SJSA1 (cell line): ENCODE measurements at regions not wholly inside any gene's neighbourhood (a gene's known extent, or its start where the extent isn't known, plus 50 kb on each side); places are given as distances from the start of the nearest gene placed in this dataset.

Experiments used
- DNase-seq, 2 experiments: peaks; one replicate each; pipeline ENCODE4 v3.0.0-alpha.2; 2015 to 2020; ENCODE audit warnings: low spot score in 2 of 2, low read depth in 1 of 2
- H3K27ac ChIP-seq: fragments of 250-450 bp; sonication (Bioruptor Pico); 2 replicates; pipeline ENCODE4 v1.5.1; 2020; ENCODE audit warnings: mild to moderate bottlenecking, moderate library complexity
- H3K27me3 ChIP-seq: fragments of 250-450 bp; sonication (Bioruptor Pico); replicated peaks from 2 replicates; pipeline ENCODE4 v1.5.1; 2020; ENCODE audit warnings: mild to moderate bottlenecking, moderate library complexity
- H3K36me3 ChIP-seq: fragments of 250-450 bp; sonication (Bioruptor Pico); 2 replicates; pipeline ENCODE4 v1.5.1; 2020; ENCODE audit warnings: mild to moderate bottlenecking
- H3K4me1 ChIP-seq: fragments of 250-450 bp; sonication (Bioruptor Pico); replicated peaks from 2 replicates; pipeline ENCODE4 v1.6.1; 2021; ENCODE audit warnings: mild to moderate bottlenecking
- H3K4me3 ChIP-seq: fragments of 250-450 bp; sonication (Bioruptor Pico); 2 replicates; pipeline ENCODE4 v1.5.1; 2020; ENCODE audit warnings: mild to moderate bottlenecking
- H3K9me3 ChIP-seq: fragments of 250-450 bp; sonication (Bioruptor Pico); replicated peaks from 2 replicates; pipeline ENCODE4 v1.5.1; 2020; ENCODE audit warnings: mild to moderate bottlenecking

GRCh38 chr12:46535376-46535775 is 162.8 kb upstream of the SLC38A2 start:
- Histone ChIP-seq H3K27me3 (no peaks in the 10 kb centered on the region), H3K27ac (no peak overlapping the region), H3K4me3 (no peak overlapping the region), H3K36me3 (no peaks in the 10 kb centered on the region), H3K9me3 (no peaks in the 10 kb centered on the region), H3K4me1 (no peaks in the 10 kb centered on the region)
- DNase-seq: no peak

GRCh38 chr12:46534327-46534840 is 161.8 kb upstream of the SLC38A2 start:
- no peaks in the 10 kb centered on the region for H3K36me3 ChIP-seq
- no peak overlapping the region for H3K27ac ChIP-seq
- H3K27me3 ChIP-seq: no peaks in the 10 kb centered on the region
- no peak for DNase-seq
- no peaks in the 10 kb centered on the region for H3K4me1 ChIP-seq
- H3K4me3 ChIP-seq: no peak overlapping the region
- no peaks in the 10 kb centered on the region for H3K9me3 ChIP-seq

GRCh38 chr12:46533723-46534122 is 161.2 kb upstream of the SLC38A2 start:
- Histone ChIP-seq H3K9me3 (no peaks in the 10 kb centered on the region), H3K27me3 (no peaks in the 10 kb centered on the region)

GRCh38 chr12:46531804-46532203 is 159.2 kb upstream of the SLC38A2 start:
- Histone ChIP-seq H3K36me3 (no peaks in the 10 kb centered on the region), H3K4me3 (no peak overlapping the region), H3K9me3 (no peaks in the 10 kb centered on the region), H3K4me1 (no peaks in the 10 kb centered on the region), H3K27me3 (no peaks in the 10 kb centered on the region), H3K27ac (no peak overlapping the region)
- no peak for DNase-seq

More at GRCh38 chr12:46533723-46534122, 161.2 kb upstream of the SLC38A2 start:
- Histone ChIP-seq H3K4me1 (no peaks in the 10 kb centered on the region), H3K27ac (no peak overlapping the region), H3K4me3 (no peak overlapping the region), H3K36me3 (no peaks in the 10 kb centered on the region)
- no peak for DNase-seq

GRCh38 chr12:46531059-46531785 is 158.6 kb upstream of the SLC38A2 start:
- H3K36me3 ChIP-seq: no peaks in the 10 kb centered on the region
- H3K9me3 ChIP-seq: no peaks in the 10 kb centered on the region
- no peaks in the 10 kb centered on the region for H3K27me3 ChIP-seq
- H3K4me1 ChIP-seq: no peaks in the 10 kb centered on the region
- H3K27ac ChIP-seq: no peak overlapping the region
- no peak for DNase-seq
- no peak overlapping the region for H3K4me3 ChIP-seq

DNA sequence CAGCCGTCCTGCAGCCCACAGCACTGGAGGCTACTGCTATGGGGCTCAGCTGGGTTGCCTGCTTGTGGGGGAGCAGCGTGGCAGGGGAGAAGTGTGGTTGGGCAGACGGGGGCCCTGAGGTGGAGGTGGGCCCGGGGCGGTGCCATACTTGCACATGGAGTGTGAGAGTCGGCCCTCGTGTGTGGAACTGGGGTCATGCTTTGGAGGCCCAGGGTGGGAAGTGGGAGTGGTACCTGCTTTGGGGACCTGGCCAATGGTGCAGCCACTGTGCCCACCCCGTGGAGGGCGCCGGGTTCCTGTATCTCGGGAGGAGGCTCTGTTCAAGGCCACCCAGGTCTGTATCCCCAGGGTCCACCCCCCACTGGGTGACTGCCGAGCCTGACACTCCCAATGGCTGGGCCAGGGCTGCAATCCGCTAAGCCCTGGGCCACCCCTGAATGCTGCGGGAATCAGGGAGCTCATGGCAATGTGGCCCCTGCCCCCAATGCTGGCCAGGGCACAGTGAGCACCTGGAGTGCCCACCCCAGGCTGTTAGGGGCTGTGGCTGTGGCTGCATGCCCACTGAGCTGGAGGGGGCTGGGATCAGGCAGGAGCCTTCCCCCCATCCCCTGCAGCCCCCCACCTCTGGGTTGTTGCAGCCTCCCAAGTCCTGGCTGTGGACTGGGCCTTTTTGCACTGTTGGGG is 157.9 kb upstream of the SLC38A2 start:
- Histone ChIP-seq H3K36me3 (no peaks in the 10 kb centered on the region), H3K27me3 (no peaks in the 10 kb centered on the region), H3K4me1 (no peaks in the 10 kb centered on the region; the same call in 1 of the 2 replicates), H3K27ac (no peak overlapping the region), H3K4me3 (no peak overlapping the region), H3K9me3 (no peaks in the 10 kb centered on the region)
- no peak for DNase-seq

DNA sequence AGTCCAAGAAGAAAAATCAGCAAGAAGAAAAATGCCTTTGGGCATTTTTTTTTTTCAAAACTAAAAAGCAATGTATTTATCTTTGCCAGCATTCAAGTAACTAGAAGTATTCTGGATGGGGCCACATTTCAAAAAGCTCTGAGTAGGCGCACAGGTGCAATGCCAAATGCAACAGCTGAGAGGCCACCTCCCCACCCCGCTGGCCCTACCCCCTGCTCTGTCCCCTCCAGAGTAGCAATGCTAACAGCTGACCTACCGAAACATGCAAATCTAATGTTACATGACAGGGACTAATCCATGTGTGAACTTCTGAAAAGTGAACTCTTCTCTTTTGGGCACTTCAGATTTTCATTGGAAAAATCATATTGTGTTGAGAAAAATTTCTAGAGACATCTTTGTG is 153.7 kb upstream of the SLC38A2 start:
- DNase-seq: no peak
- H3K36me3 ChIP-seq: no peaks in the 10 kb centered on the region
- no peaks in the 10 kb centered on the region for H3K27me3 ChIP-seq
- peaks cover 36% of the 10 kb centered on the region for H3K4me1 ChIP-seq
- no peak overlapping the region for H3K4me3 ChIP-seq
- no peaks in the 10 kb centered on the region for H3K9me3 ChIP-seq
- H3K27ac ChIP-seq: no peak overlapping the region

GRCh38 chr12:46524778-46525177 is 152.2 kb upstream of the SLC38A2 start:
- H3K4me1 ChIP-seq: peaks cover 36% of the 10 kb centered on the region
- H3K27me3 ChIP-seq: no peaks in the 10 kb centered on the region
- no peak overlapping the region for H3K4me3 ChIP-seq
- DNase-seq: peak; percentile 35 to 55
- no peaks in the 10 kb centered on the region for H3K9me3 ChIP-seq
- no peaks in the 10 kb centered on the region for H3K36me3 ChIP-seq
- H3K27ac ChIP-seq: peak overlapping the region; percentile 81

DNA sequence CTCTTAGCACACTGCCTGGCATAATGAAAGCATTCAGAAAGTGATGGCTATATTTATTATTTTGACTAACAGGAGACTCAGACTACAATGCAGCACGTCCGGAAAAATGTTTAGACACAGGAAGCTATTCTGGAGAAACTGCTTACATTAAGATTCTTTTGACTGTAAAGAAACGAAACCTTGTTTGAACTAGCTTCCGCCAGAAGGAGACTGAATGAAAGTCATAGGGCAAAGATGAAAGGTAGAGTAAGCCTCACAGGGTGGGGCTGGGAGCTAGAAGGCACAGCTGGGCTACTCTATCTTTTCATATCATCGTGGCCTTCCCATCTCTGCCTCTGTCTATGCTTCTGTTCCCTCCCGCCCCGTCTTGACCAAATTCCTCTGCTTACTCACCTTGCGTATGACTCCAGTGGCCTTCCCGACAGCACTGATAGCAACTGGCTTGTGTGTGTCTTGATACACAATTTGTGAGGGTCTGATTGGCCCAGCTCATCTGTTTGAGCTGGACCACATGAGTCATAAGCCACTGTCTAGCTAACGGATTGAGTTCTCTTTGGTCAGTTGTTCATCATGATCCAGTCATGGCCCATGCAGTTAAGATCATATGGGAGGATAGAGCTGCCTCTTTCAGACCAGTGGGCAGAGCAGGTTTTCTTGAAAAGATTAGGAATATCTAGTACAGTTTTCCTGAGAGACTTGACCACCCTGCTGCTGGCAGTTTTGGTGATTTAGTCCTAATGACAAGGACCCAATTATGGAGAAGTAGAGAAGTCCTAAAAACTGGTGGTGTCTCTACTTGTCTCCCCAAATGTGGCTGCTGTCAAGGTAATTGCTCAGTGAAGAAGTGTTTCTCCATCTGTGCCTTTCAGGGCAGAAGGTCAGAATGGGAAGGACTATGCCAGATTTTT is 151.5 kb upstream of the SLC38A2 start:
- peak overlapping the region; percentile 30 for H3K4me3 ChIP-seq
- peak; percentile 90 to 93 for DNase-seq
- no peaks in the 10 kb centered on the region for H3K27me3 ChIP-seq
- peaks cover 36% of the 10 kb centered on the region for H3K4me1 ChIP-seq
- no peaks in the 10 kb centered on the region for H3K9me3 ChIP-seq
- H3K36me3 ChIP-seq: no peaks in the 10 kb centered on the region
- H3K27ac ChIP-seq: peak overlapping the region; percentile 81

DNA sequence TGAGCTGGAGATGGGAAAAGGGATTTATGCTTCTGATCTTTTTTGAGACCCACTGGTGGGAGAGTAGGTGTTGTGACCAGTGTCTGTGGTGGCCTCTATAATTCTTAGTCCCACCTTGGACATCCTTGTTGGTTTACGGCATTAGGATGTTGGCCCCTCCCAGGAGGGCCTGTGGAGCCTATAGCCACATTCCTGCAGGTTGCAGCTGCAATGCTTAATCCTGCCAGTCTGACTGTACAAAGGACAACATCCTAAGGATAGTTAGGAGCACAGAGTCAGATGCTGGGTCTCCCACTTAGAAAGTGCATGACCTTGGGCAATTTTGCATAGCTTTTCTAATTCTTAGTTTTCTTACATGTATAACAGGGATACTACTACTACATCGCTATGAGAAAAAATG is 150.9 kb upstream of the SLC38A2 start:
- H3K27ac ChIP-seq: peak overlapping the region; percentile 81
- H3K36me3 ChIP-seq: no peaks in the 10 kb centered on the region
- peaks cover 36% of the 10 kb centered on the region for H3K4me1 ChIP-seq
- no peak for DNase-seq
- no peaks in the 10 kb centered on the region for H3K27me3 ChIP-seq
- H3K9me3 ChIP-seq: no peaks in the 10 kb centered on the region
- peak overlapping the region; percentile 30 for H3K4me3 ChIP-seq

- DNase-seq: no peak
- H3K4me1 ChIP-seq: peaks cover 36% of the 10 kb centered on the region
- no peak overlapping the region for H3K27ac ChIP-seq
Measured at GRCh38 chr12:46522071-46522470, 149.5 kb upstream of the SLC38A2 start.

DNA sequence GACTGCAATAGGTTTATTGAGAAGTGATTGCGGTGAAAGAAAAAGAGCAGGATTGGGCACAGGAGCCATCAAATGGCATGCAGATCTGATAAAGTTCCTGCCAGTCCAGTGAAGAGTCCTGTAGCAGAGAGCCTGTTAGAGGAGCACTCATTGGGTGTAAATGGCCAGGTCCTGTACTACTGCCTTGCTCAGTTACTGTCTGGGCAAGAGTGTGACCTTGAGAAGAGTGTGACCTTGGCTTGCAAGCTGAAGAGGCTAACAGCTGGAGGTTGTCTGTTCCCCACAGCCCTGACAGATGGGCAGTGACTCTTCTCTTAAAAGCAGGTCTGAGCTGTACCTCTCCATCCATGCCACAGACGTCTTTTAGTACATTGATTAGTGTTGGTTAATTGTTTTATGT is 148.6 kb upstream of the SLC38A2 start:
- Histone ChIP-seq H3K36me3 (no peaks in the 10 kb centered on the region), H3K9me3 (peaks cover 5% of the 10 kb centered on the region; the same call in 1 of the 2 replicates), H3K27ac (no peak overlapping the region), H3K4me1 (peaks cover 36% of the 10 kb centered on the region), H3K27me3 (peaks cover 4% of the 10 kb centered on the region), H3K4me3 (no peak overlapping the region)
- DNase-seq: no peak

More at GRCh38 chr12:46522071-46522470, 149.5 kb upstream of the SLC38A2 start:
- no peak overlapping the region for H3K4me3 ChIP-seq
- peaks cover 4% of the 10 kb centered on the region for H3K27me3 ChIP-seq
- H3K9me3 ChIP-seq: no peaks in the 10 kb centered on the region
- H3K36me3 ChIP-seq: no peaks in the 10 kb centered on the region

- no peak overlapping the region for H3K27ac ChIP-seq
- H3K4me3 ChIP-seq: no peak overlapping the region
- H3K27me3 ChIP-seq: peaks cover 4% of the 10 kb centered on the region
- H3K9me3 ChIP-seq: peaks cover 17% of the 10 kb centered on the region; the same call in 1 of the 2 replicates
- peaks cover 25% of the 10 kb centered on the region for H3K4me1 ChIP-seq
- peaks cover 4% of the 10 kb centered on the region; the same call in 1 of the 2 replicates for H3K36me3 ChIP-seq
- DNase-seq: no peak
Measured at GRCh38 chr12:46519407-46519806, 146.8 kb upstream of the SLC38A2 start.
